ENCODE measurements at regions not wholly inside any gene's neighbourhood (a gene's known extent, or its start where the extent isn't known, plus 50 kb on each side); places are given as distances from the start of the nearest gene placed in this dataset.

DNA sequence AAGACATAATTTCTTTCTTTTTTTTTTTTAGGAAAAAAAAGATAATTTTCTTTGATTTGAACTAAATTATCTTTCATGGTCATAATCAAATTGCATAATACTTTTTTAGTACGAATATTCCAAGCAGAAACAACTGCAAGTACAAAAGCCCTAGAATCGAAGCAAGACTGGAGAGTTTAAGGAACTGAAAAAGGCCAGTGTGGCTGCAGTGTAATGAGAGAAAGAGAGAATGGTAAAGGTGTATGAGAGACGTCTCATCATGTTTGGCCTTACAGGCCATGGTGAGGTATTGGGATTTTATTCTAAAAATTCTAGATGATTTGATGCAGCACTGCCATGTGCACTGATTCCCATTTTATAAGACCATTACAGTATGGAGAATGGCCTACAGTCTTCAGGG, 180.9 kb downstream of the SUCNR1 start:
- DNase-seq (ENCODE audit: low read depth, low spot score): no peak

DNA sequence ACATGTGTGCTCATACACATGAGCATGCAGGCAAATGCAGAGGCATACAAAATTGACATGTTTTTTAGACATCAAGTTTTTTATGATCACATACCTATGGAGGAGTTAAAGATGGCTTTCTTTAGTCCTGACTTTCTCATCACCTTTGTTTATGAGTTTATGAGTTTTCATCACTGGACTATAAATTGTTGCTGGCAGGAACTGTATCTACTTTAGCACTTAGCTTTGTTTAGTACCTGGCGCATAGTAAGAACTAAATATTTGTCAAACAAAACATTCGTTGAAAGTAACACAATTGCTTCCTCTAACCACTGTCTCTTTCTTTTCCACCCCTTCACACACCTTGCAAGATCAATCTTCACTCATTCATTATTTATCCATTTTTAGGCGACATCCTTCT, 182.6 kb downstream of the SUCNR1 start:
- no peak for DNase-seq (ENCODE audit: low read depth, low spot score)

DNA sequence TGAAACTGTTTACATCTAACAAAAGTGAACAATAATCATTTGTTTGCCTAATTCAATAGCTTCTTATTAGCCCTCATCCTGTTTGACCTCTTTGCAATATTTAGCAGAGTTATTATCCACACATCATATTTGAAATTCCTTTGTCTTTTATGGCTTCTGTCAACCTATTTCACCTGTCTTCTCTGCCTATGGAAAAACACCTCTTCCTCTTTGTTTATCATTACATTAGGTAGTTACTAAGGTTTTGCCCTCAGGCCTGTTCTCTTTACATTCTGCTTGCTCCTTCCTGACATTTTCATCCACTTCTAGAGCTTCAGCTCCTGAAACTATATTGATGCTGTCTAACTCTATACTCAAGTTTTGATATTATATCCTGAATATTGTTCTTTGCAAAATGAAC, 183.0 kb downstream of the SUCNR1 start:
- no peak for DNase-seq (ENCODE audit: low read depth, low spot score)

DNA sequence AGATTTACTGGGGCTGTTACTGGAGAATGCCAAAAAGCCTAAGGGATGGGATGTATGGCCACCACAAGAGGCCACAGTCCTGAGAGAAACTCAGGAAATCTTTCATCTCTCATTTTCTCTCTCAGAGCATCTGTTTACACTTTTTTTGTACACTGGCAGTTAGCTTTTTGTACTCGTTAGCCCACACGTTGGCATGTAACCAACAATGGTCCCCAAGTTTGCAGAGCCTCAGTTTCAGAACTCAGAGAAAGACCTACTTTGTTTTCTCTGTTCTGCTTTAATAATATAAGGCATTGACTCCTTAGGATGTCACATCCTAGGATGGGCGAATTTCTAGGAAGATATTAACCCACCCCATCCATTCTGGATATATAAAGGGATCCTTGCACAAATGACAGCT, 183.5 kb downstream of the SUCNR1 start:
- peak; percentile 3 for DNase-seq (ENCODE audit: low read depth, low spot score)

DNA sequence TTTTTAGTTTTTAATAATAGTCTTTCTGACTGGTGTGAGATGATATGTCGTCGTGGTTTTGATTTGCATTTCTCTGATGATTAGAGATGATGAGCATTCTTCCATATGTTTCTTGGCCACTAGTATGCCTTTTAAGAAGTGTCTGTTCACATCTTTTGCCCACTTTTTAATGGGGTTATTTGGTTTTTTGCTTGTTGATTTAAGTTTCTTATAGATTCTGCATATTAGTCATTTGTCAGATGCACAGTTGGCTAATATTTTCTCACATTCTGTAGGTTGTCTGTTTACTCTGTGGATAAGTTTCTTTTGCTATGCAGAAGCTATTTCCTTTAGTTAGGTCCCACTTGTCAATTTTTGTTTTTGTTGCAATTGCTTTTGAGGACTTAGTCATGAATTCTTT, 185.4 kb downstream of the SUCNR1 start:
- no peak for DNase-seq (ENCODE audit: low read depth, low spot score)

DNA sequence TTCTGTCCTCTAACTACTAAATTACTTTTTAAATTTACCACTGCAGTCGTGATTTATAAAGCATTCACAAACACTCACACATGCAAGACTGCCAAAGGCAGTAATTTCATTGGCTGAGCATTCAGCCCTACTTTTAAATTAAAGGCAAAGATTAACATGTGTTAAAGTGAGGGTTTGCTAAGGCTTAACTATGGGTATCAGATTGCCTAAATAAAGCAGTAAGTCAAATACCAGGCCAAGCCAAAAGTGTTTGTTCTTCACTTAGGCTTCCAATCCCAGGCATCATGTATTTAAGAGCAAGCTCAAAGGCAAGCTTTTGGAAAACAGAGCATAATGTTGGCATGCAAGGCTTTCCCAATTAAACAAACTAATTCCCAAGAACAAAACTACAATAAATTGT, 187.3 kb downstream of the SUCNR1 start:
- DNase-seq (ENCODE audit: low read depth, low spot score): no peak

DNA sequence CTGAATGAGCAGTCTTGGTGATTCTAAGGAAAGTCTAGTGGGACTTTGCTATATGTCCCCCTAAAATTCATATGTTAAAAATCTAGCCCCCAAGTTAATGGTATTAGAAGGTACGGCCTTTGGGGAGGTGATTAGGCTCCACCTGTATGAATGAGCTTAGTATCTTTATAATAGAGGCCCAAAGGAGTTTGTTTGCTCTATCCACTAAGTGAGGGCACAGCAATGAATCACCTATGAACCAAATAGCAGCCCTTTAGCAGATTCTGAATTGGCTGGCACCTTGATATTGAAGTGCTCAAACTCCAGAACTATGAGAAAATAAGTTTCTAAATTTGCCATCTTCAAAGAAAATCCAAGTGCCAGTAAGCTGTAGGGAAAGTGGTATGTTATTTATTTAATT, 187.9 kb downstream of the SUCNR1 start:
- DNase-seq (ENCODE audit: low read depth, low spot score): no peak

DNA sequence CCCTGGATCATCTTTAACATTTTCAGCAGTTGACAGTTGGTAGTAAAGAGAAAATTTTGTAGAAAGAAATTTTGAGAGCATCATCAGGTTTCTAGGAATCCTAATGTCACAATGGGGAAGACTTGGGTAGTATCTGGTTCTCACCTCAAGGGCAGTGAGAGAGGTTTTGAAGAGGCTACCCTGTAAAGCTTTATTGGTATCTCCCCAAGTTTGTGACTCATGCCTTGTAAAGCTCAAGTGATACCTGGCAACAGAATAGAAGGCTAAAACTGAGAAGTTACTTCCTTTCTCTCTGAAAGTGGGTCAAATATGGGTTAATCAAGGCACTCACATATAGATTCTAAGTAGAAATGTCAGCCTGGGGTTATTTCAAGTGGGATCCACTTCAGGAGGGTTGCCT, 196.4 kb downstream of the SUCNR1 start:
- DNase-seq (ENCODE audit: low read depth, low spot score): no peak

DNA sequence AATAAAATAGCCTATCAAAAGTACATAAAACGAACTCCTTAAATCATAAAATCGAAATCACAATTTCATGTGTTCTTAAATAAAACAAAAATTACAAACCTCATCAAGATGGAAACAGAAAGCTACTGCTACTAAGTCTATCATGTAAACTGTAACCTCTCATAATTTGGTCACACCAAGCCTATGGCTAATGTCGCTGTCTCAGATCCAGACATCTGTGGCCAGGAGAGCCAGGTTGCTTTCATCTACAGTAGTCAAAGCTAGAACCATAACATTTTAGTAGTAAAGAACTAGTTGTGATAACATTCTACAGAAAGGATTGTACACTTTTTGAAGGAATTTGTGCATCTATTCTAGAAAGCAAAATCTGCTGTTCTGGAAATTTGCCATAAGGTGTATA, 197.4 kb upstream of the MBNL1 start:
- DNase-seq (ENCODE audit: low read depth, low spot score): no peak

DNA sequence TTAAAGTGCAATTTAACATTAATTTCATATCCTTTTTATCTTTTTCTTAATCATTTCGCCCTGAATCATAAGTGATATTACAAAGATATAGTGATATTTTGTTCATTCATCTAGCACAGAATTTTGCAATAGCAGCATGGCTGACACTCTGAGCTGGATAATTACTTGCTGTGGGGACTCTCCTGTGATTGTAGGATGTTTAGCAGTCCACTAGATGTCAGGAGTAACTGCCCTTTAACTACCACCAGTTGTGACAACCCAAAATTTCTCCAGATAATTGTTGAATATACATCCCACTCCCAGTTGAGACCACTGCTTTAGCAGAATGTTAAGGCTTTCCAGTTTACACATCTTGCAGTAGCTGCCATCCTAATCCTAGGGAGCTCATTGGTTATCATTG, 196.8 kb upstream of the MBNL1 start:
- DNase-seq (ENCODE audit: low read depth, low spot score): peak; percentile 5

DNA sequence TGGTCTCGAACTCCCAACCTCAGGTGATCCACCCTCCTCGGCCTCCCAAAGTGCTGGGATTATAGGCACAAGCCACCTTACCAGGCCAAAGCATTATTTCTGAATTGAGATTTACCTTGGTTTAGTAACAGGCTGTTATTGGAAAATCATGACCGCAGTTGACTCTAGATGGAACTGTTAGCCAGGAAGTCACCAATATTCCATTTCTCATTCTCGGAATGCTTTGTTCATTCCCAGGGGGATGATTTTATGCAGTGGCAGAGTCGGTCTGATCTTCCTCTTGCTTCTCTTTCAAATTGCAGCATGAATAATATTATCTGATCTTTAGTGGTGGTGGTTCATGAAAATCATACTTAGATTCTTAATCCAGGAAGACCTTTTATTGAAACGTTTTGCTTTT, 195.5 kb upstream of the MBNL1 start:
- no peak for DNase-seq (ENCODE audit: low read depth, low spot score)

DNA sequence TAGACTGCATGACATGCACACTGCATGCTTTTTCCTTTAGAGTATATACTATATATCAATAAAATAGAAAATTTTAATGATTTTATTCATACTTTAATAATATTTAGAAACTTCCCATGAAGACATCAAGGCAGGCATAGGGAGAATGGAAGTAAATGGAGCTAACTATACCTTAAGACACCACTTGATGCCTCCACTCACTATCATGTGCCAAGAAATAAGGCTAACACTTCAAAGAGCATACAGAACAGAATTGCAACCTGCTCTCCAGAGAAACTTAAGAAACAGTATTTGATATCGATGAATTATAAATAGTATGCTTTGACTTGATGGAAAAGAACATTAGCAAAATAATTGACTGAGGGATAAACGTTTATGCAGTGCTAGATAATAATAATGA, 192.6 kb upstream of the MBNL1 start:
- DNase-seq (ENCODE audit: low read depth, low spot score): no peak

DNA sequence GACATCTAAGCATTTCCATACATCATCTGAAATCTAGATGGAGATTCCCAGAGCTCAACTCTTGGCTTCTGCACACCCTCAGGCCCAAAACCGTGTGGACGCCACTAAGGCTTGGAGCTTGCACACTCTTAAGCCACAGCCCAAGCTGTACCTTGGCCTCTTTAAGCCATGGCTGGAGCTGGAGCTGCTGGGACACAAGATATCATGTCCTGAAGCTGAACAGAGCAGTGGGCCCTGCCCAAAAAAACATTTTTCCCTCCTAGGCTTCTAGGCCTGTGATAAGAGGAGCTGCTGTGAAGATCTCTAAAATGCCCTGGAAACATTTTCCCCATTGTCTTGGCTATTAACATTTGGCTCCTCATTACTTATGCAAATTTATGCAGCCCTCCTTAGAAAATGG, 188.7 kb upstream of the MBNL1 start:
- no peak for DNase-seq (ENCODE audit: low read depth, low spot score)

DNA sequence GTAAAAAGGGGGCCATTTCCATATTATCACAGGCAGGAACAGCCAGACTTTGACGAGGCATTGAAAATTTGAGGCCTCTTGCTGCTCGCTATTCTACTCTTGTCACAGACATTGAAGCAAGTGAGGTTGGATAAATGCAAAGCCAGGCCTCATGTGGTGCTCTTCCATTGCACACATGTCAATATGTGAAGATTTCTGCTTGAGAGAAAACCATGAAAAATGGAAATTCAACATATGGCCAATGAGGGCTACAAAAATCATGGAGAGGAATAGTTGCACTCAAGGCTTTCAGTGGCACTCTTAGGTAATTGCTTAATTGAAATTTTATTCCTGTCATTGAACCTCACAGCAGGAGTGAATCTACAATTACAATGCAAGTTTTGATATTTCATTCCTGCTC, 185.6 kb upstream of the MBNL1 start:
- DNase-seq (ENCODE audit: low read depth, low spot score): no peak

DNA sequence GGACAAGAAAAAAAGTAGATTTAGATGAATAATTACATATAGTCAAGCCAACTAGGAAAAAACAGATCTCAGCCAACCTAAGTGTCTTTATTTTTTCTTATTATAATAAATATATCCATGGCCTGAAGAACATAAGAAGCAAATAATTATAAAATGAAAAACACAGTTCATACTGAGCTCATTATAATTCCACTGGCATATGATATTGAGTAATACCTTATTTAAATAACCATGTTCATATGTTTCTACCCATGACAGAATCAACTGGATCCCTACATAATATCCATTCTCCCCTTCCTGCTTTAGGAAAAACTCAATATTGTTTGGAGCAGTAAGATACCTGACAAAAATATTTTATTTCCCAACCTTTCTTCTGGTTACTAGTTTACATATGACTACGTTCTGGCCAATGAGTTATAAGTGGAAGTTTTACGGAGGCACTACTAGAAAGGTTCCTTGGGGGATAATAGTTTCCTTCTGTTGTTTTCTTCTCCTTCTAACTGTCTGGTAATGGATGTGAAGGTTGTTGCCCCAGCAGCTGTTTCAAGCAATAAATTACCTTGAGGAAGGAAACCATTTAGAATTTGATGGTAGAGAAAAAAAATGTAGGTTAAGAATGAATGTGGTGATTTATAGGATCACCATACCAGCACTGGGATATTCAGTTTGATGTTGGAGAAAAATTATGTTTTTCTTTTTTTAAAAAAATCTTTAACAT, 184.1 kb upstream of the MBNL1 start:
- no peak for DNase-seq (ENCODE audit: low read depth, low spot score)

DNA sequence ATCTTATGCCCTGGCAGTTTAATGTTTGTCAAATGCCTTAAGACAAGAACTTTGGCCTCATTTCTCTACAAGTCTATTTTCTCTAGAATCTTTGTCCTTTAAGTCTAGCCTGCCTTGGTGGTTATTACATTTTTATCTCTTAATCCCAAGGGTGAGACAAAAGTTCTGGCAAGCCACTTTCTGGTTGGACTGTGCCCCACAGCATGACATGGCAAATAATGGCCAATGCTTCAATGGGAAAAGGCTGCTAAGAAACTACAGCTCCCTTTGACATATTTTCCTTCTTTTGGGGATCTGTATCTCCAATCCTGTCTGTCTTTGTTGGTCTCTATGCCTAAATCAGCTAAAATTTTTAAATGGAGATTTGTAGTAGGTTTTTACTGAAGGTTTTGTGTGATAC, 181.6 kb upstream of the MBNL1 start:
- no peak for DNase-seq (ENCODE audit: low read depth, low spot score)

DNA sequence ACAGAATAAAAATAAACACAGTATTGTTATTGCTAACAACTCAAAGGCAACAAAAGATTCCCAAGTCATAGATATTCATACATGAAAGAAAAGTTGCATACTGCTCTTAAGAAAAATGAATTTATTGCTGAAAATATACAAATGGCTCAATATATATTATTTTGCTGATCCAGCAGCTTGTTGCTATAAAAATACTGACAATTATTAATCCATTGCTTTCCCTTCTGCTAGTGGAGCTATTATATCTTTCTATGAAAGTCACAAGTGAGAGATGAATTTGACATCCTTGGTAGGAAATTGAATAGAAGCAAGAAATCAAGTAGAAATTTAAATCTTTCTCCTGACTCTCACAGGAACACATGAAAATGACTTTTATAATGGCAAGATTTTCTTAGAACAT, 179.2 kb upstream of the MBNL1 start:
- DNase-seq (ENCODE audit: low read depth, low spot score): no peak

DNA sequence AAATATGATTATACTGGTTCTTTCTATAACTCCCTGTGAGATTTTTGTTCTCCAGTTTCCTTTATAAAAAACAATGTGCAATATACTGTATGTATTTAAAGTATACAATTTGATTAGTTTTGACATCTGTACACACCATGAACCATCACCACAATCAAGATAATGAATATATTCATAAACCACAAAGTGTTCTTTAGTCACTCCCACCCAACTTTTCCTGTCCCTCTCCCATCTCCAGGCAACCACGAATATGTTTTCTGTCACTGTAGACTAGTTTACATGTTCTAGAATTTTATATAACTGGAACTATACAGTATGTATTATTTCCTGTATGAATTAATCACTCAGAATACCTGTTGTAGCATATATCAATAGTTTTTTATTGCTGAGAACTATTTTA, 177.0 kb upstream of the MBNL1 start:
- DNase-seq (ENCODE audit: low read depth, low spot score): no peak

DNA sequence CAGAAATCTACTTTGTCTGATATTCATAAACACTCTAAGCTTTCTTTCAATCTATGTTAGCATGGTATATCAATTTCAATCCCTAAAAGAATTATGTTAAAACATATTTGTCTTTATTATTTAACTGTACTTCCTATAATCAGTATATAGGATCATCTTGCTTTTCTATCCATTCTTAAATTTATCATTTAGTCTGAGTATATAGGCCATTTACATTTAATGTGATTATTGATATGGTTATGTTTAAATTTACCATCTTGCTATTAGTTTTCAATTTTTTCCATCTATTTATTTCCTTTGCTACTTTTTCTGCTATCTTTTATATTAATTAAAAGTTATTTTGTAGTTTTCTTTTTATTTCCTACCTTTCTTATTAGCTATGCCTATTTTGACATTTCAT, 174.8 kb upstream of the MBNL1 start:
- no peak for DNase-seq (ENCODE audit: low read depth, low spot score)

DNA sequence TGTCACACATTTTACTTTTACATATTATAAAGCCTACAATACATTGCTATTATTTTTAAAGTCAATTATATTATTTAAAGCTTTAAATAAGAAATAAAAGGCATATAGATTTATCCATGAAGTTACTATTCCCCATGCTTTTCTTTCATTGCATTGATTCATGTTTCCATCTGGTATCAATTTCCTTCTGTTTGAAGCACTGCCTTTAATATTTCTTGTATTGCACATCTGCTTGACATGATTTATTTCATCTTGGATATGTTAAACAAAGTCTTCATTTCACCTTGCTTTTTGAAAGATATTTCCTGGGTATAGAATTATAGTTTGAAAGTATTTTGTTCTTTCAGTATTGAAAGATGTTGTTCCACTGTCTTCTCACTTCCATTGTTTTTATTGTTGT, 174.3 kb upstream of the MBNL1 start:
- no peak for DNase-seq (ENCODE audit: low read depth, low spot score)

DNA sequence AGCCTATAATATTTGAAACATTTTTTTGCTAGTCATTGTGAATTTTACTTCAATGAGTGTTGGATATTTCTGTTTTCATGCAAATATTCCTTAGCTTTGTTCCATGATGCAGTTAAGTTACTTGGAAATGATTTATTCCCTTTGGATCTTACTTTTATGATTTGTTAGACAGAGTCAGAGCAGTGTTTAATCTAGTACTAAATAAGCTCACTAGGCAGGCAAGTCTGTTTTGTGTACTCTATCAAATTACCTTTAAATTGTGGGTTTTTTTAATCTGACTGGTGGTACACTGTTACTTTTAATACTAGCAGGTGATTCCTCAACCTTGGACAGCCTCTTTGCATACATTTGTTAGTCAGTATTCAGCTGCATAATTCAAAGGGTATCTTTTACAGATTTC, 173.3 kb upstream of the MBNL1 start:
- no peak for DNase-seq (ENCODE audit: low read depth, low spot score)

DNA sequence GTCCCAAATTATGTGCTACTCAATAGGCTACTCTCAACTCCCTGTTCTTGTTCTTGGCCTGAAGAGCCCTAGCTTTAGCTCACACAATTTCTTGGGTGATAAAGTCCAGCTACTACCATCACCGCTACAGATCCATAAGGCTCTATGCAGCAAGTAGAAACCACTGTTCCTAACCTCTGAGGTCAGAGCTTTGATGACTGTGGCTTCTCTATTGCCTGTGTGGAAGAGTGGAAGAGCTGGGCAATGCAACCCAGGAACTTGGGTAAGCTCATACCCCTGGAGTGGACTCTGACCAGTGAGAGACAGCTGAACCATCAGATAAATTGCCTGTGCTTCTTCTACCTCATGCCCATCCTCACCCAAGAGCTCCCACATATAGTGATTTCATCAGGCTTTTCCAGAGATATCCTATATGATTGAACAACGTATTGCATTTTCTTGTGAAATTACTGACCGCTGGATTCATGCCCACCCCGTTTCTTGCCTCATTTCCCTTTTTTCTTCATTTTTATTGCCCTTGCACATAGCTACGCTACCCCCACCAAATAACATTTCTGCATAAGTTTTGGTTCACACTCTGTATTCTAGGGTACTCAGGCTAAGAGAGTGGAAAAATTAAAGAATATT, 172.3 kb upstream of the MBNL1 start:
- no peak for DNase-seq (ENCODE audit: low read depth, low spot score)

DNA sequence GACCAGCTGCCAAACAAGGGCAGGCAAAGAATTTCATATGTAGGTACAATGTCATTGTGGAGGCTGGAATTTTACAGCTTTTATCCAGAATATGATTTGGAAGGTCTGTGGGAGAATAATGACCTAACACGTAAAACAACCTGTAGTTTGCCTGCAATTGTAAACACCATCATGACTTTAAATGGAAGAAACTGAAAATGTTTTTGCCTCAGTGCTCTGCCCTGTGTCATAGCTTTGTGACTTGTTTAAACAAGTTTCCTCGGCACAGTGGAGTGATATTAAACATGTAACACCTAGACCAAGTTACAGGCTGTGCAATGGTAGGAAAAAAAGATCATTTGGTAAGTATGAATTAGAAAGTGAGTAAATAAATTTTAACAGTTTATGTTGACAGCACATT, 171.6 kb upstream of the MBNL1 start:
- no peak for DNase-seq (ENCODE audit: low read depth, low spot score)

DNA sequence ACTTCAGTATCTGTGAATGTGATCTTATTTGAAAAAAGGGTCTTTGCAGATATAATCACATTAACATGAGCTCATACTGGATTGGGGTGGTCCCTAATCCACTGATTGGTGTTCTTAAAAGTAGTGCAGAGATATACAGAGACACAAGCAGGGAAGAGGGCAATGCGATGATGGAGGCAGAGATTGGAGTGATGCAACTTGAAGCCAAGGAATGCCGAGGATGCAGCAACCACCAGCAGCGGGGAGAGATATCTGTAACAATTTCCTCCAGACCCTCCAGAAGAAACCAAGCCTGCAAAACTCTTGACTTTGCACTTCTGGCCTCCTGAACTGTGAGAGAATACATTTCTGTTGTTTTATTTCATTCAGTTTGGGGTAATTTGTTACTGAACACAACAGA, 171.0 kb upstream of the MBNL1 start:
- DNase-seq (ENCODE audit: low read depth, low spot score): peak; percentile 6

Measured in ELF-1 (cell line).